IPS-18a (cell line): ENCODE measurements at regions not wholly inside any gene's neighbourhood (a gene's known extent, or its start where the extent isn't known, plus 50 kb on each side); places are given as distances from the start of the nearest gene placed in this dataset.

ENCODE experiments used
- H3K27ac ChIP-seq: one replicate; pipeline ENCODE4 v1.5.1; 2013; ENCODE audit warnings: low read length
- H3K27me3 ChIP-seq: one replicate; pipeline ENCODE4 v1.6.1; 2013; ENCODE audit warnings: mild to moderate bottlenecking, low read length; ENCODE audit not compliant: control insufficient read depth, insufficient read depth
- H3K36me3 ChIP-seq: one replicate; pipeline ENCODE4 v1.6.1; 2013; ENCODE audit warnings: low read depth, low read length; ENCODE audit not compliant: control insufficient read depth
- H3K4me1 ChIP-seq: one replicate; pipeline ENCODE4 v1.6.1; 2013; ENCODE audit warnings: low read depth, low read length; ENCODE audit not compliant: control insufficient read depth
- H3K4me3 ChIP-seq: one replicate; pipeline ENCODE4 v1.5.1; 2013; ENCODE audit warnings: low read length
- H3K9ac ChIP-seq: one replicate; pipeline ENCODE4 v1.6.1; 2013; ENCODE audit warnings: mild to moderate bottlenecking, low read length, moderate library complexity
- H3K9me3 ChIP-seq: one replicate; pipeline ENCODE4 v1.6.1; 2013; ENCODE audit warnings: low read depth, low read length; ENCODE audit not compliant: control insufficient read depth

DNA sequence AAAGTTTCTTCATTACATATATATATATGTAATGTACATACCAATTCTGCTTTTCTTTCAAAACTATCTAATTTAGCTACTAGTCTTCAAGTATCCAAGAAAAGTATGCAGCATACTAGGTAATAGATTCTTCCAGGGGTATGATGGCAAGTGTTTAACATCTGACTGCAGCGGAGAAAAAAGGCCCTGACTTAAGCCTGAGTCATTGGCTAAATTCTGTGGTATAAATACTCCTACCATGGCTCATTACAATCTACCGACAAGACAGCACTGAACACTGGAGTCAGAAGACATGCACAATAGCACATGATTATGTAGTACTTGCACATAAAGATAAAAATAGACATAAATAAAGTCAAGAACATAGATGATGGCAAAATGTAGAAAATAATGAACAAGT is 439.9 kb downstream of the BRINP1 start:
- Histone ChIP-seq H3K9me3 (no peaks in the 10 kb centered on the region), H3K4me1 (peaks cover 7% of the 10 kb centered on the region), H3K4me3 (no peak overlapping the region), H3K27ac (no peak overlapping the region), H3K27me3 (peaks cover 19% of the 10 kb centered on the region), H3K9ac (no peak overlapping the region), H3K36me3 (no peaks in the 10 kb centered on the region)

GRCh38 chr9:118931941-118932340 is 437.3 kb downstream of the BRINP1 start:
- no peak overlapping the region for H3K9ac ChIP-seq
- peaks cover 7% of the 10 kb centered on the region for H3K4me1 ChIP-seq
- peaks cover 15% of the 10 kb centered on the region for H3K27me3 ChIP-seq
- no peak overlapping the region for H3K4me3 ChIP-seq
- no peak overlapping the region for H3K27ac ChIP-seq
- no peaks in the 10 kb centered on the region for H3K9me3 ChIP-seq
- H3K36me3 ChIP-seq: no peaks in the 10 kb centered on the region

DNA sequence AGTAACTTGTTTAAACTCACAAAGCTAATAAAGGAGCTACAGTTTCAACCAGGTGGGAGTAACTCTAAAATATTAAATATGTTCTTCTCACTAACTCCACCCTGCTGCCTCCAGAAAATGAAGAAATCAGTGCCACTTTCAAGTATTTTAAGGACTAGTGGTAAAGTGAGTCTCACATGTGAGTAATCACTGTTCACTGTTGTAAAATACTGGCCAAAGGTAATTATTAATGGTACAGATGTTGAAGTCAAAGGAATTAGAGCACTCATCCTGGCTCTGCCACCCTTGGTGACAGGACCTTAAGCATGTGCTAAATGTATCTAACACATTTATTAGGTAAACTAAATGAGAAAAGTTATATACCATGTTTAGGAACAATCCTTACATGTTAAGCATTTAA is 430.7 kb downstream of the BRINP1 start:
- no peak overlapping the region for H3K9ac ChIP-seq
- peaks cover 8% of the 10 kb centered on the region for H3K4me1 ChIP-seq
- H3K27me3 ChIP-seq: no peaks in the 10 kb centered on the region
- no peak overlapping the region for H3K27ac ChIP-seq
- H3K4me3 ChIP-seq: no peak overlapping the region
- H3K36me3 ChIP-seq: no peaks in the 10 kb centered on the region
- H3K9me3 ChIP-seq: no peaks in the 10 kb centered on the region

- no peak overlapping the region for H3K4me3 ChIP-seq
- H3K4me1 ChIP-seq: peaks cover 8% of the 10 kb centered on the region
- no peak overlapping the region for H3K9ac ChIP-seq
- no peaks in the 10 kb centered on the region for H3K36me3 ChIP-seq
- H3K9me3 ChIP-seq: no peaks in the 10 kb centered on the region
- no peak overlapping the region for H3K27ac ChIP-seq
- no peaks in the 10 kb centered on the region for H3K27me3 ChIP-seq
These were observed 428.8 kb downstream of the BRINP1 start for GRCh38 chr9:118940473-118940872.

DNA sequence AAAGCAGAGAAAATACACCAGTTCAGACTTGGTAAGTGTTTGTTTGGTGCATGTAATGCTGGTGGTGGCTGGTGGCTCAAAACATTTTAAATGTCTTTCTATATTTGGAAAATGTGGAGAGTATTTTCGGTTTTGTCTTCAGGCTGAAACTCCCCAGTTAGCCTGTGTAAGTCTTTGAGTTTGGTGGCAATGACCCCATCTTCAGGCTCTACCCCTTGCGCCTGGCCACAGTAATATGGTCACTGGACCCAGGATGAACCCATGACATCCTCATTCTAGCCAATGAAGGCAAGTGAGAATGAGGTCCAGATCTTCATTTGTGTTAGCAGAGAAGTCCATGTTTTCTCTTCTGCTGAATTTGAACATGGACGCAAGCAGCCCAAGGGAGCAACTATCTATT is 422.6 kb downstream of the BRINP1 start:
- Histone ChIP-seq H3K27ac (no peak overlapping the region), H3K36me3 (no peaks in the 10 kb centered on the region), H3K9me3 (no peaks in the 10 kb centered on the region), H3K4me3 (no peak overlapping the region), H3K4me1 (no peaks in the 10 kb centered on the region), H3K27me3 (no peaks in the 10 kb centered on the region), H3K9ac (no peak overlapping the region)

DNA sequence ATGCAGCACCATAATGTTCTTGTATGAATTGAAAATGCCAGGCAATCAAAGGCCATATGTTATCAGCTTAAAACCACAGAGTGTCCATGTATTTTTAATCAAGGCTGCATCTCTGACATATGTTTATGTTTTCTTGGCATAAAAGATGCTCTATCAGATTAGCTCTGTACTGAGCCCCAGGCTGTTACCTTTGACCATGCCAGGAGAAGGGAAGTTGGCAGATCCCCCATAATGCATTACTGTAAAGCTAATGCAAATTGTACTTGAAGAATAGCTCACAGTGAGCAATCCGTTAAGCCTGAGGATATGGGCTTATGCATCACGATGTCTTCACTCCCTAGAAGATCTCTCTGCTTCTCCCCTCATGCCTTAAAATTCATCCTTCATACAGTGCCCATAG is 414.4 kb downstream of the BRINP1 start:
- Histone ChIP-seq H3K4me3 (no peak overlapping the region), H3K27ac (no peak overlapping the region), H3K36me3 (no peaks in the 10 kb centered on the region), H3K4me1 (no peaks in the 10 kb centered on the region), H3K9me3 (no peaks in the 10 kb centered on the region), H3K9ac (no peak overlapping the region), H3K27me3 (no peaks in the 10 kb centered on the region)

DNA sequence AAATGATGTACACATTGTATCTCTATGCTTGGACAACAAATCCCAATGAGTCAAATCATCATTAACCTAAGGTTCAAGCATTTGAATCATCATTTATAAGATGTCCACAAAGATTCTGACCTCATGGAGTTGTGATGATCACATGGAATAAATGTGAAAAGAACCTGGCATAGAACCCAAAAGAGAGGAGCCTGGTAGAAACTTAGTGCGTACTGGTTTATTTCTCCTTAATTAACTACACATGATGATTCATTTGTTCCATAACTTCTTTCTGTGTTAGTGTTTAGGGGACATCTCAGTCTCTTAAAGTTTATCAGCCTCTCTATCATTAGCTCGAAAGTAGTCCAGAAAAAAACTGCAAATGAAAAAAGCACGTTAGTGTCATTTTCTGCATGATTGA is 411.6 kb downstream of the BRINP1 start:
- Histone ChIP-seq H3K36me3 (no peaks in the 10 kb centered on the region), H3K27ac (no peak overlapping the region), H3K4me3 (no peak overlapping the region), H3K9ac (no peak overlapping the region), H3K4me1 (no peaks in the 10 kb centered on the region), H3K9me3 (no peaks in the 10 kb centered on the region), H3K27me3 (no peaks in the 10 kb centered on the region)

GRCh38 chr9:118959366-118959765 is 409.9 kb downstream of the BRINP1 start:
- Histone ChIP-seq H3K27me3 (no peaks in the 10 kb centered on the region), H3K4me3 (no peak overlapping the region), H3K4me1 (no peaks in the 10 kb centered on the region), H3K9me3 (no peaks in the 10 kb centered on the region), H3K9ac (no peak overlapping the region), H3K36me3 (no peaks in the 10 kb centered on the region), H3K27ac (no peak overlapping the region)

DNA sequence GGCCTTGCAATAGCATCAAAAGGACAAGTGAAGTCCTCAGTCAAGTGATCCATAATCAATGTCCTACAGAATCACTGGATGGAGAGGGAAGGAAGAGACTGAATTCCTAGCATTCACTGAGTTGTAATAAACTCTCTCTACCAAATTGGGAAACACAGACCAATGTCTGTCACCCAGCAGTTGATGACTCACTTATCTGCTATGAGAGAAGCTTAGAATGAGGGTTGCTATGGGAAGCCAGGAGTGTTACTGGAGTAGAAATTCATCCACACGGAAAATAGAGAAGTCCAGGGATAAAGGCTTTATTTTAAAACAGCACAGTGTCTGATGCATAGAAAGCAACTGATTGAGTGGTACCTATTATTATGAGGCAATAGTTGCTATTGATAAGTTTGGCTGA is 407.4 kb downstream of the BRINP1 start:
- Histone ChIP-seq H3K27me3 (no peaks in the 10 kb centered on the region), H3K27ac (no peak overlapping the region), H3K4me1 (no peaks in the 10 kb centered on the region), H3K36me3 (no peaks in the 10 kb centered on the region), H3K4me3 (no peak overlapping the region), H3K9me3 (no peaks in the 10 kb centered on the region), H3K9ac (no peak overlapping the region)

GRCh38 chr9:118962426-118962825 is 406.8 kb downstream of the BRINP1 start:
- no peak overlapping the region for H3K4me3 ChIP-seq
- no peaks in the 10 kb centered on the region for H3K4me1 ChIP-seq
- H3K9ac ChIP-seq: no peak overlapping the region
- H3K9me3 ChIP-seq: no peaks in the 10 kb centered on the region
- H3K27ac ChIP-seq: no peak overlapping the region
- no peaks in the 10 kb centered on the region for H3K36me3 ChIP-seq
- no peaks in the 10 kb centered on the region for H3K27me3 ChIP-seq

- H3K4me3 ChIP-seq: no peak overlapping the region
- no peaks in the 10 kb centered on the region for H3K36me3 ChIP-seq
- H3K4me1 ChIP-seq: no peaks in the 10 kb centered on the region
- no peaks in the 10 kb centered on the region for H3K27me3 ChIP-seq
- no peaks in the 10 kb centered on the region for H3K9me3 ChIP-seq
- no peak overlapping the region for H3K9ac ChIP-seq
- H3K27ac ChIP-seq: no peak overlapping the region
These were observed 405.6 kb downstream of the BRINP1 start for GRCh38 chr9:118963674-118964073.

GRCh38 chr9:118967901-118968300 is 401.3 kb downstream of the BRINP1 start:
- no peak overlapping the region for H3K9ac ChIP-seq
- no peaks in the 10 kb centered on the region for H3K27me3 ChIP-seq
- H3K27ac ChIP-seq: no peak overlapping the region
- no peaks in the 10 kb centered on the region for H3K36me3 ChIP-seq
- no peak overlapping the region for H3K4me3 ChIP-seq
- H3K4me1 ChIP-seq: no peaks in the 10 kb centered on the region
- H3K9me3 ChIP-seq: no peaks in the 10 kb centered on the region
